SJSA1 (cell line): ENCODE measurements at regions not wholly inside any gene's neighbourhood (a gene's known extent, or its start where the extent isn't known, plus 50 kb on each side); places are given as distances from the start of the nearest gene placed in this dataset.

Source experiments
- DNase-seq, 2 experiments: peaks; one replicate each; pipeline ENCODE4 v3.0.0-alpha.2; 2015 to 2020; ENCODE audit warnings: low spot score in 2 of 2, low read depth in 1 of 2
- H3K27ac ChIP-seq: fragments of 250-450 bp; sonication (Bioruptor Pico); 2 replicates; pipeline ENCODE4 v1.5.1; 2020; ENCODE audit warnings: mild to moderate bottlenecking, moderate library complexity
- H3K27me3 ChIP-seq: fragments of 250-450 bp; sonication (Bioruptor Pico); replicated peaks from 2 replicates; pipeline ENCODE4 v1.5.1; 2020; ENCODE audit warnings: mild to moderate bottlenecking, moderate library complexity
- H3K36me3 ChIP-seq: fragments of 250-450 bp; sonication (Bioruptor Pico); 2 replicates; pipeline ENCODE4 v1.5.1; 2020; ENCODE audit warnings: mild to moderate bottlenecking
- H3K4me1 ChIP-seq: fragments of 250-450 bp; sonication (Bioruptor Pico); replicated peaks from 2 replicates; pipeline ENCODE4 v1.6.1; 2021; ENCODE audit warnings: mild to moderate bottlenecking
- H3K4me3 ChIP-seq: fragments of 250-450 bp; sonication (Bioruptor Pico); 2 replicates; pipeline ENCODE4 v1.5.1; 2020; ENCODE audit warnings: mild to moderate bottlenecking
- H3K9me3 ChIP-seq: fragments of 250-450 bp; sonication (Bioruptor Pico); replicated peaks from 2 replicates; pipeline ENCODE4 v1.5.1; 2020; ENCODE audit warnings: mild to moderate bottlenecking

DNA sequence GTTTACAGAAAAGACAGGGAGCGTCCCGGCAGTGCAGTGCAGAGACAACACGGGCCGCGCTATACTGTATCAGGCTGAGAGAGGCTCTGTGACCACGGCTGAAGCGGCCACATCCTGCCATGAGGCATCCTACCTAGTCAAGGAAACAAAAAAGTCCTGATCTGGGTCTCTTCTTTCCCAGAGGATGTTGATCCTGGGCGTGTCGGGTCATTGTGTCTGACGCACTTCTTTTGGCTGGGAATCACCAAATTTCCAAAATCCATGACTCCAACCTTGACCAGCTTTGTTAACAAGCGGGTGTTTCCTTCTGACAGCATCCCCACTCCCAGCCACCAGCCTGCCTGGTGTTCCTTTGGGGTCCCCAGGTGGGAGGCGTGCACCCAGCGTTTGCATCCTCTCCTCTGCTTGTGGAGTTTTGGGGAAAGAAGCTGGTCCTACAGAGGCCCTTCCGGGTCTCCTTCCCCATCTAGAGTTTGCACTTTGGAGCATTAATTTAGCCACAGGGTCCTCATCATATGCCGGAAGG is 91.4 kb upstream of the RAI14 start:
- no peaks in the 10 kb centered on the region for H3K27me3 ChIP-seq
- H3K4me1 ChIP-seq: no peaks in the 10 kb centered on the region
- no peak overlapping the region for H3K4me3 ChIP-seq
- no peak overlapping the region for H3K27ac ChIP-seq
- DNase-seq: no peak
- H3K36me3 ChIP-seq: no peaks in the 10 kb centered on the region
- no peaks in the 10 kb centered on the region for H3K9me3 ChIP-seq

DNA sequence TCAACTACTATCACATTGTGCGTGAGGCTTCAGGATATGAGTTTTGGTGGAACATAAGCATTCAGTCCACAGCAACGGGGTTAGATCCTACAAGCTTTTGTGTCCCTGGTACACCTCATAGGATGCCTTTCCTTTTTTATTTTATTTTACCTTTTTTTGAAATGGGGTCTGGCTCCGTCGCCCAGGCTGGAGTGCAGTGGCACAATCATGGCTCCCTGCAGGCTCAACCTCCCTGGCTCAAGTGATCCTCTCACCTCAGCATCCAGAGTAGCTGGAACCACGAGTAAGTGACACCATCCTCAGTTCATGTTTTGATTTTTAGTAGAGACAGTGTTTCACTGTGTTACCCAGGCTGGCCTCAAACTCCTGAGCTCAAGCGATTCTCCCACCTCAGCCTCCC is 86.0 kb upstream of the RAI14 start:
- Histone ChIP-seq H3K4me3 (no peak overlapping the region), H3K9me3 (no peaks in the 10 kb centered on the region), H3K36me3 (no peaks in the 10 kb centered on the region), H3K4me1 (peaks cover 13% of the 10 kb centered on the region), H3K27ac (no peak overlapping the region), H3K27me3 (no peaks in the 10 kb centered on the region)
- DNase-seq: no peak

DNA sequence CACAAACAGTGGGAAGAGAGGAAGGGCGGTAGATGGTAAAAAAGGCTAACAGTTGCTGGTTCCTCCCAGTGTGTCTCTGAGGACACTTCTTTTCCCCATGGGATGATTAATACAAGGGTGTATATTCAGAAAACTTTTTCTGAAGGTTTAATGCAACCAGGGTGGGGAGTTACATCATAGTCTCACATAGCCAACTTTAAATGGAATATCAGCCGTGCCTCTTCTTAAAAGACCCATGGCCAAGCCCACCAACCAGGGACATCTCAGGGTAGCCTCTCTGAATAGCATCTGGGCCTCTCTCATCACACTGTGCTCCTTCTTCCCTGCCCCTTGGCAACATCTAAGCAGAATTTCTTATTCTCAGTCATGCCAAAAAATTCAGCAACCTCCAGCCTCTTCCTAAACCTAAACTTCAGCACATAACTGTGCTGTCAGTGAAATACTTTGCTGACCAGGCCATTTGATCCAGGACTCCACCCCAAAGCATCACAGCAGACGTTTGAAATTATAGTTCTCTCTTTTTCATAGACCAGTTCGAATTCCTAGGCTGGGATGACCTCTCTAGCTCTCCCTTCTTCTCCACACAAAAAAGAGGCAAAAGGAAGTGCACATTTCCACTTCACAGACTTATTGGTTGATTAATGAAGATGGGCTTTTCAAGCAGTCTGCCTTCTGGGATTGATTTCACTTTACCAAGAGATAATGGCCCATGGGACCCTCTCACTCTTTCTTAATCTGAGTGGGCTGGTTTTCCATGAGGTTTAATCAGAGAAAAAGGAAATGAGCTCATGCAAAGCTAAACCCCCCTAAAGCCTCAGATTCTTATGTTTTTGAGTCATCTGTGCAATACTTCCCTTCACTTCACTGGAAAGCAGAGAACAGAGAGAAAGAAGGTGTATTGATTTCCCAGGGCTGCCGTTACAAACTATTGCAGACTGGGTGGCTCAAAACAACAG is 85.1 kb upstream of the RAI14 start:
- Histone ChIP-seq H3K27me3 (no peaks in the 10 kb centered on the region), H3K9me3 (no peaks in the 10 kb centered on the region), H3K4me1 (peaks cover 13% of the 10 kb centered on the region), H3K36me3 (no peaks in the 10 kb centered on the region), H3K27ac (peak overlapping the region; percentile 84), H3K4me3 (no peak overlapping the region)
- DNase-seq: peak in 1 of 2 experiments; percentile 48

DNA sequence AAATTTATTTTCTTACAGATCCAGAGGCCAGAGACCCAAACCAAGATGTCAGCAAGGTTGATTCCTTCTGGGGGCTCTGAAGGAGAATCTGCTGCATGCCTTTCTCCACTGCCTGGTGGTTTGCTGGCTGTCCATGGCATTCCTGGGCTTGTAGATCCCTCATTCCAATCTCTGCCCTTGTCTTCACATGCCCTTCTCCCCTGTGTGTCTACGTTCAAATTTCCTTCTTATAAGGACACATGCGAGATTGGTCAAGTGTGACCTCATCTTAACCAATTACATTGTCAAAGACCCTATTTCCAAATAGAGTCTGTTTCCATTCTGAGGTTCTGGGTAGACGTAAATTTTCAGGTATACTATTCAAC is 84.5 kb upstream of the RAI14 start:
- Histone ChIP-seq H3K4me3 (no peak overlapping the region), H3K27me3 (no peaks in the 10 kb centered on the region), H3K27ac (peak overlapping the region; percentile 84), H3K36me3 (no peaks in the 10 kb centered on the region), H3K4me1 (peaks cover 13% of the 10 kb centered on the region), H3K9me3 (no peaks in the 10 kb centered on the region)
- DNase-seq: no peak

DNA sequence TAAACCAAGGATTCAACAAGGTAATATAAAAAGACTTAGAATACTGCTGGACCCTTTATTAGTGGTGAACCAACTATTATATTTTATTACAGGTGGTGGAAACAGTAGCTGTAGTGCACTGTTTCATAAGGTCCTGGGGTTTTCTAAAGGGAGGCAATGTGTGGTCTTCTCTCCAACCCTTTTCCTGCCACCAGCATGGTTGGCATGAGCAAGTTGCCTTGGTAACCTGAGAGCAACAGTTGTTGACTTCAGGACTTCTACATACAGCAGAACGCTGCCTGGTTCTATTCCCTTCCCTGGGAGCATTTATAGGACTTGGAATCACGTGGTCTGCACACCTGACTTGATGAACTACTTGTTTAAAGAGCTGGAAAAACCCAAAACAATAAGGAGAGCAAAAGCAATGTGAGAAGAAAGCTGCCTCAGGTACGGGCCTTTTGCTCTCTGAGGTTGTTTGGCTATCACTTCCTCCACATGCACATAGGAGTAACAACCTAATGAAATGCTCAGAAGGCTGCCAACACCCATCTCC is 81.1 kb upstream of the RAI14 start:
- no peaks in the 10 kb centered on the region for H3K27me3 ChIP-seq
- no peak overlapping the region for H3K4me3 ChIP-seq
- H3K36me3 ChIP-seq: no peaks in the 10 kb centered on the region
- peaks cover 13% of the 10 kb centered on the region for H3K4me1 ChIP-seq
- H3K9me3 ChIP-seq: no peaks in the 10 kb centered on the region
- no peak overlapping the region for H3K27ac ChIP-seq
- no peak for DNase-seq

DNA sequence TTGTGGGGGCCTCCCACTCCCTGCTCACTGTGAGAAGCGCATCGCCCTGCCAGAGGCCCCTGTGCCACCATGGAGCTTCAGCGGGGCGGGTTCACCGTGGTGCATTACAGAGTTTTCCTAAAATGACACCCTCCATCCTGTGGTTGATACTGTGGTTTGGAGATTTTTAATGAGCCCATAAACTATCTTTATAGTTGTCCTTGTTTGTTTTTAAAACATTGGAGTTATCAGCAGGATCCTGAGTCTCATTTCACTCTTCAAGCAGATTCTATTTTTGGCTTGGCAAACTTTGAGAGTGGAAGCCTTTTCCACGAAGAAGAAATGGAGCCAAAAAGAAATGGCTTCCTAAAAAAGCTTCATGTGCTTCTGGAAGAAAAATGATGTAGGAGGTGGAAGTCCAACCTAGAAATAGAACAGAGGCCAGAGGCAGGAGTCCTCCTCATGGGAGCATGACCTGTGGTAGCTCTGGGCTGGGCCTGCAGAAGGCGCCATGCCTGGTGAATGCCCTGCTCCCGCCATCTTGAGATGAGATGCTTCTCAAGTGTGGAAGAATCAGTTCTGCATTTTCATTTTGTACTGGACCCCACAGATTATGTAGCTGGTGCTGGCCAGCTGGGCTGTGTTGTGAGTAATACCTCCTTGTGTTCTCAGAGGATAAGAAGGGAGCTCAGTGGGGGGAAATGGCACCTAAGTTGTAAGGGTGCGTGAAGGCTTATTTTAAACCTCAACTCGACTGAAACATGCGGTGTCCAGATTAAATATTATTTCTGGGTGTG is 79.0 kb upstream of the RAI14 start:
- H3K9me3 ChIP-seq: no peaks in the 10 kb centered on the region
- H3K27ac ChIP-seq: no peak overlapping the region
- H3K4me3 ChIP-seq: no peak overlapping the region
- H3K27me3 ChIP-seq: no peaks in the 10 kb centered on the region
- H3K36me3 ChIP-seq: no peaks in the 10 kb centered on the region
- H3K4me1 ChIP-seq: no peaks in the 10 kb centered on the region
- no peak for DNase-seq

DNA sequence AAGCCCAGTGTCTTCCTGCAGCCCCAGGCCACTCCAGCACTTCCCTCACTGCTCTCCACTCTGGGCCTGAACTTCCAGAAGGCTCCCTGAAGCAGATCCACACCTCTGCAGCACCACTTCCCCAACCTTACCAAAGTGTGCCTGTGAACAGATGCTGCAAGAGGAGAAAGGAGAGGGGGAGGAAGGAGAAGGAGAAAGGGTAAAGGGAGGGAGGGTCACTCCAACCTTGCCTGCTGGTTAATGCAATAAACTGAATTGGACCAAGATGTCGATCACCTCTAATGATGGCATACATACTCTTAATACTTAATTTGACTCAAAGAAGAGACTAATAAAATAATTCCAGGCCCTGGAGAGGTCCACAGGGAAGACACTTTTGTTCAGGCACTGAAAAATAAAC is 77.2 kb upstream of the RAI14 start:
- no peaks in the 10 kb centered on the region for H3K27me3 ChIP-seq
- no peak overlapping the region for H3K4me3 ChIP-seq
- H3K36me3 ChIP-seq: no peaks in the 10 kb centered on the region
- no peaks in the 10 kb centered on the region for H3K4me1 ChIP-seq
- H3K27ac ChIP-seq: no peak overlapping the region
- no peak for DNase-seq
- no peaks in the 10 kb centered on the region for H3K9me3 ChIP-seq

DNA sequence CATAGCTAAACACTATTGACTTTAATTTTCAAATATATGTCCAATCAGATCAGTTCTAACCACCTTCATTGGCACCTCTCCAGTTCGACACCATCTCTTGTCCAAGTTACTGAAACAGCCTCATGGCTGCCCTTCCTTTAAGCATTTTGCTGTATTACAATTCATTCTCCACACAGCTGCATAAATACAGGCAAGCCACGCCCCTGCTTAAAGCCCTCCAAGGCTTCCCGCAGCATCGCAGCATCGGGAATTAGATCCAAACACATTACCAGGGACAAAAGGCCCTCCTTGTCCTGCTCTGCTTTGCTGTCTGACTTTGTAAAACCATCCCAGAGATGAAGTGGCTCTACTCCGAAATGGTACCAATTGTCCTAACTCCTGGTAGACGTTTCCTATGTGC is 75.1 kb upstream of the RAI14 start:
- no peak overlapping the region for H3K27ac ChIP-seq
- no peak for DNase-seq
- H3K9me3 ChIP-seq: no peaks in the 10 kb centered on the region
- no peaks in the 10 kb centered on the region for H3K36me3 ChIP-seq
- no peak overlapping the region for H3K4me3 ChIP-seq
- no peaks in the 10 kb centered on the region for H3K27me3 ChIP-seq
- peaks cover 10% of the 10 kb centered on the region for H3K4me1 ChIP-seq

DNA sequence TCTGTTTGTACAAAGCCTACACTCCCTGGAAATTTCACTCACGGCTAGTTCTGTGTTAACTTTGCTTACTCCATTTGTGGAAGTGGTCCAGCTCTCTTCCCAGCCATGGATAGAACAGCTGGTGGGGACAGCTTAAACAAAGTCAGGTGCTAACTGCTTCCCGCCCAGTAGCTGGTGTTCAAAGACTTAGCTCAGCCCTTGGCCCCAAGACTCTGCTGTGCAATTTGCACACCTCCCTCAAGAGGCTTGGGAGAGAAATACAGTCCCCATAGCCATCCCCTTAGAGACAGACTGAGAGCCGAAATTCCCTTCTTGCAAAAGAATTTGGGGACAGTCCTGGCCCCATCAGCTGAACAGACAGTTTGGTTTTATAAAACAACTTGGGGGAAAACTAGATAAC is 73.8 kb upstream of the RAI14 start:
- DNase-seq: no peak
- Histone ChIP-seq H3K36me3 (no peaks in the 10 kb centered on the region), H3K9me3 (no peaks in the 10 kb centered on the region), H3K27ac (no peak overlapping the region), H3K4me1 (peaks cover 24% of the 10 kb centered on the region), H3K27me3 (no peaks in the 10 kb centered on the region), H3K4me3 (no peak overlapping the region)

DNA sequence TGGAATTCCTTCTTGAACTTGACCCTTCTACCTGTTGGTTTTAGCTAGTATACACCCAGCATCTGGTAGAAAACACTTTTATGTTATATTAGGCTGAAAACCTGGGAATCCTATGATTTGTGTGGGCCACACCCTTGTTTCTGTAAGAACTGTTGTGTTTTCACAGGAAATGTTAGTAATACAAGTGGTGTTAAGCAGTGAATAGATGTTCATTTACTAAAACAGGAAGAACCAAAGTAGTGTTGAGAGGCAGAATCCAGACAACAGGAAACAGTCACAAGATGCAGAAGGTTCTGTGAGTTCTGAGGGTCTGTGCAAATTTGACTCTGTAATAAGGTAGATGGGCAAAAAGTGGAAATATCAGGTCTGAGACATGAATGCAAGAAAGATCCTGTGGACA is 73.0 kb upstream of the RAI14 start:
- H3K9me3 ChIP-seq: no peaks in the 10 kb centered on the region
- H3K4me3 ChIP-seq: no peak overlapping the region
- peaks cover 32% of the 10 kb centered on the region for H3K4me1 ChIP-seq
- no peaks in the 10 kb centered on the region for H3K27me3 ChIP-seq
- no peak for DNase-seq
- no peak overlapping the region for H3K27ac ChIP-seq
- no peaks in the 10 kb centered on the region for H3K36me3 ChIP-seq

DNA sequence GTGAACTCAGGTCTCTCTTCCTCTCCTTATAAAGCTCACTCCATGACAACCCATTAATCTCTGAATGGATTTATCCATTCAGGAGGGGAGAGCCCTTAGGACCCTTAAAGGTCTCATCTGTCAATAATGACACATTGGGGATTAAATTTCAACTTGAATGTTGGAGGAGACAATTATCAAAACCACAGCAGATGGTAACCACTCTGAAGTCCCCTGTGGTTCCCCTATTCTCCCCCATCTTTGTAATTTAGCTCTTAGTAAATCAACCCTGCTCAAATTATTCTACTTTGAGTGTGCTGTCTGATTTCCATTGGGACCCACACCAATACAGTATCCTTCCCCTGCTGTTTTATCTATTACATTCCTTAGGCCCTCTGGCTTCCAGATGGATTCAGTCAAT is 72.0 kb upstream of the RAI14 start:
- DNase-seq: no peak
- Histone ChIP-seq H3K9me3 (no peaks in the 10 kb centered on the region), H3K27ac (no peak overlapping the region), H3K27me3 (no peaks in the 10 kb centered on the region), H3K4me1 (peaks cover 37% of the 10 kb centered on the region), H3K4me3 (no peak overlapping the region), H3K36me3 (no peaks in the 10 kb centered on the region)

DNA sequence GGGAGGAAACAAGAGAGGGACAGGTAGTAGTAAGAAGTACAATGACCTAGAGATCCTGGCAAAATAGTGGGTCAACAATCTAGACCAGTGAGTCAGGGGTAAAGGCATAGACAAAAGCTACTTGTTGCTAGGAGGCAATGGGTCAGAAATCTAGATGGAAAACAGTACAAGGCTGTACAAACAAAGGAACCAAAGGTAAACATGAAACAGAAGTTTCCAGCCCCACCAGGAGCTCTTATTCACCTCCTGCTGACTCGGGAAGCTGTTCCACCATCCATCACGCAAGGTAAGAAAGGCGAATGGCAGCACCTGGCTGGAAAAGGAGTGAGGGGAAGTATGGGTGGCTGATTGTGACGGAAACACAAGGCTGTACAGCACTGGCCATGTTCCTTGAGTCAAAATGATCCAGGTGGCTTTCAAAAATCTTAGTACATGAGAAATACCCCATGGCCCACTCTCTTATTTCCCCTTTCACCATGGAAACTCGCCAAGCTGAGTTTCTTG is 70.5 kb upstream of the RAI14 start:
- H3K36me3 ChIP-seq: no peaks in the 10 kb centered on the region
- DNase-seq: peak in 1 of 2 experiments; percentile 36
- peaks cover 37% of the 10 kb centered on the region for H3K4me1 ChIP-seq
- H3K4me3 ChIP-seq: no peak overlapping the region
- peak overlapping the region; percentile 96 for H3K27ac ChIP-seq
- H3K27me3 ChIP-seq: no peaks in the 10 kb centered on the region
- H3K9me3 ChIP-seq: no peaks in the 10 kb centered on the region

DNA sequence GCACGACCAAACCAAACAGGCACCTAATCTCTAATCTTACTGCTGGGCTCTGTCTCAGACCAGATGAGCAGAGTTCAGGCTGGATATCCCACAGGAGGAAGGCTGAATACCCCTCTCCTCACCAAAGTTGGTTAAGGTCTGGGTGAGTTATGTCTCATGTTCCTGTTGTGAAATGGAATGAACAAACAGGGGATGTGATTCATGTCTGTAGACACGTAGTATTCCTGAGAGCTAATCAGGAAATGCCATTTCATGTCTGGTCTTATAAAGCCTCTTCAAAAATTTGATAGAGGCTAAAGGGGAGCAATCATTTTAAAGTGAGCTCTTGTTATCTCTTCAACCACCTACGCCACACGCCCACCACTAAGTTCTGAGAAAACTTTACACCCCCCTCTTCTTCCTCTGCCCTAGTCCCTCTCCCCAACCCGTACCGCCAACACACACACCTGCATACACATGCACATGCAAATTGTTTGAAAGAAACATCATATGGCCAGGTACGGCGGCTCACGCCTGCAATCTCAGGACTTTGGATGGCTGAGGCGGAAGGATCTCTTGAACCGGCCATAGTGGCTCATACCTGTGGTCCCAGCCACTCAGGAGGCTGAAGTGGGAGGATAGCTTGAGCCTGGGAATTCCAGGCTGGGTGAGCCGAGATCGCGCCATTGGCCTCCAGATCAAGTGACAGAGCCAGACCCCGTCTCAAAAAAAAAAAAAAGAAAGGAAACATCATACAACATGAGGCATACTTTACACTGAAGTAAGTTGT is 69.8 kb upstream of the RAI14 start:
- H3K4me1 ChIP-seq: peaks cover 37% of the 10 kb centered on the region

More for the DNA sequence above, 69.8 kb upstream of the RAI14 start:
- Histone ChIP-seq H3K9me3 (no peaks in the 10 kb centered on the region), H3K36me3 (no peaks in the 10 kb centered on the region), H3K27me3 (no peaks in the 10 kb centered on the region), H3K4me3 (no peak overlapping the region), H3K27ac (peak overlapping the region; percentile 96)
- peak in 1 of 2 experiments; percentile 43 for DNase-seq
